ENCODE measurements at regions not wholly inside any gene's neighbourhood (a gene's known extent, or its start where the extent isn't known, plus 50 kb on each side); places are given as distances from the start of the nearest gene placed in this dataset.

- TF ChIP-seq CTCF (IDR thresholded peaks at IDR 0.05) (no peak), POLR2A (IDR thresholded peaks at IDR 0.05) (no peak)
These were observed 54.0 kb upstream of the HSPB3 start for GRCh38 chr5:54401515-54401914.
